Activated gamma-delta T cell treated with anti-CD3 and anti-CD28 coated beads, Interleukin-2, amount 50 U/mL, for 16 hours (primary cell): ENCODE measurements at regions not wholly inside any gene's neighbourhood (a gene's known extent, or its start where the extent isn't known, plus 50 kb on each side); places are given as distances from the start of the nearest gene placed in this dataset.
"Not testable (repeated sequence)": the region's sequence is repeated elsewhere in the genome, so short reads cannot be mapped to it uniquely, and the experiment has no call there.

Experiments used
- DNase-seq: peaks from one replicate; pipeline ENCODE4 v3.0.0-alpha.2; 2020; ENCODE audit warnings: low read depth

GRCh38 chr7:69439636-69440325, 158.5 kb upstream of the AUTS2 start:
- DNase-seq: no peak

GRCh38 chr7:69440976-69441375, 157.3 kb upstream of the AUTS2 start:
- DNase-seq: no peak

GRCh38 chr7:69443136-69443535, 155.1 kb upstream of the AUTS2 start:
- DNase-seq: no peak

GRCh38 chr7:69445541-69445940, 152.7 kb upstream of the AUTS2 start:
- no peak for DNase-seq

GRCh38 chr7:69446213-69446612, 152.1 kb upstream of the AUTS2 start:
- not testable (repeated sequence) for DNase-seq

GRCh38 chr7:69448071-69448470, 150.2 kb upstream of the AUTS2 start:
- DNase-seq: no peak

GRCh38 chr7:69450456-69450855, 147.8 kb upstream of the AUTS2 start:
- no peak for DNase-seq

- DNase-seq: no peak
Observed at GRCh38 chr7:69451715-69452114, 146.6 kb upstream of the AUTS2 start.

- DNase-seq: no peak
Observed at GRCh38 chr7:69452797-69453196, 145.5 kb upstream of the AUTS2 start.

GRCh38 chr7:69457595-69458504, 140.4 kb upstream of the AUTS2 start:
- no peak for DNase-seq

GRCh38 chr7:69464035-69464434, 134.2 kb upstream of the AUTS2 start:
- no peak for DNase-seq

GRCh38 chr7:69465262-69465661, 133.0 kb upstream of the AUTS2 start:
- no peak for DNase-seq

- DNase-seq: no peak
Observed at GRCh38 chr7:69467826-69468225, 130.4 kb upstream of the AUTS2 start.

- no peak for DNase-seq
Observed at GRCh38 chr7:69476416-69476815, 121.9 kb upstream of the AUTS2 start.

- no peak for DNase-seq
Observed at GRCh38 chr7:69482676-69483075, 115.6 kb upstream of the AUTS2 start.

- no peak for DNase-seq
Observed at GRCh38 chr7:69489533-69489932, 108.7 kb upstream of the AUTS2 start.

- no peak for DNase-seq
Observed at GRCh38 chr7:69498671-69499070, 99.6 kb upstream of the AUTS2 start.

- DNase-seq: no peak
Observed at GRCh38 chr7:69502358-69502757, 95.9 kb upstream of the AUTS2 start.

- DNase-seq: no peak
Observed at GRCh38 chr7:69504733-69505420, 93.4 kb upstream of the AUTS2 start.

- DNase-seq: no peak
Observed at GRCh38 chr7:69508736-69509135, 89.5 kb upstream of the AUTS2 start.

GRCh38 chr7:69510114-69510513, 88.2 kb upstream of the AUTS2 start:
- no peak for DNase-seq

- DNase-seq: no peak
Observed at GRCh38 chr7:69515495-69516212, 82.6 kb upstream of the AUTS2 start.
